ENCODE measurements at regions not wholly inside any gene's neighbourhood (a gene's known extent, or its start where the extent isn't known, plus 50 kb on each side); places are given as distances from the start of the nearest gene placed in this dataset.

GRCh38 chr10:88041243-88042159 is 178.1 kb downstream of the PTEN start:
- TF ChIP-seq CTCF (optimal IDR thresholded peaks at IDR 0.05 in 1 of 3, IDR thresholded peaks at IDR 0.05 in 1 of 3, conservative IDR thresholded peaks at IDR 0.05 in 1 of 3; ENCODE audit: extremely low read depth in 1 of 3, insufficient read depth in 2 of 3, low read length in 3 of 3) (no peak), EZH2 (IDR thresholded peaks at IDR 0.05; ENCODE audit: low read length) (no peak)
